Right renal cortex interstitium (tissue), 3 donors: ENCODE measurements at regions not wholly inside any gene's neighbourhood (a gene's known extent, or its start where the extent isn't known, plus 50 kb on each side); places are given as distances from the start of the nearest gene placed in this dataset.

Experiments used
- DNase-seq, 3 donors: peaks; one replicate each; pipeline ENCODE4 v3.0.0-alpha.2; 2013; ENCODE audit warnings: low read depth in 3 of 3, low spot score in 2 of 3

DNA sequence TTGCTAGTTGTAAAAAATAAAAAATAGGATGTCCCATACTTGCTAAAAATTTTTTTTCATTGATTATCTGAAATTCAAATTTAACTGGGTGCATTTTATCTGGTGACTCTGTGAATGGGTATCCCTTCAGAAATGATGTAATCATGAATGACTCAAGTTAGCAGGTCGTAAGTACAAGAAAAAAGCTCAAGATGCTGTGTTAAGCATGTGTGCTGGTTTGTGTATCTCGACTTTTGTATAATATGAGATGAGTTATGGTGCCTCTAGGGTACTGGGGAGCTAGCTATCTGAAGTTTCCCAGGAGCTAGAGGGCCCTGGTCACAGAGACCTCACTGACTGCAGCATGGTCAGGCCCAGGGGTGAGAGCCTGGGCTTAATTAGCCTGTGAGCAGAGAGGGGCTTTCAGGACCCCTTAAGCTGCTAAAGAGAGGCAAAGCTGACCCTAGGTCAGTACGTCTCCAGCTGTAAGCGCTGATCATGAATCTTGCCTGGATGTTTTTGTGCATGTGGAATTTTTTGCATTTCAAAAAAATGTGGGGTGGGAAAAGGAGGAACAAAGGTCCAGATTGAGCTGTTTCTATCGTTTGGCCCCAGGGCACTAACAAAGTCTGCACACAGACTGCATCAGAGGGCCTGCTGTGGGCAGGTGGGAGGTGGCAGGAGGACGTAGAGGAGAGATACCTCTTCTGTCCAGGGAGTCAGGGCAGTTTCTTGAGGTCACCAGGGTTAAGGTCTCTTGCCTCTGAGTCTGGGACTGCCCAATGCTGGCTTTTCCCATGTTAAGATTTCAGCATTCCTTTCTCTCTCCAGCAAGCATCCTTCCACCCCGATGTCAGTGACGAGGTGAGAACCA is 233.2 kb upstream of the TPM1 start:
- no peak for DNase-seq

- DNase-seq: no peak
Measured at GRCh38 chr15:62809968-62810260, 232.6 kb upstream of the TPM1 start.

GRCh38 chr15:62812515-62812835 is 230.1 kb upstream of the TPM1 start:
- DNase-seq: no peak

- DNase-seq: no peak
Measured at GRCh38 chr15:62816342-62817069, 226.0 kb upstream of the TPM1 start.

- no peak for DNase-seq
Measured at GRCh38 chr15:62818691-62819090, 223.9 kb upstream of the TPM1 start.

DNA sequence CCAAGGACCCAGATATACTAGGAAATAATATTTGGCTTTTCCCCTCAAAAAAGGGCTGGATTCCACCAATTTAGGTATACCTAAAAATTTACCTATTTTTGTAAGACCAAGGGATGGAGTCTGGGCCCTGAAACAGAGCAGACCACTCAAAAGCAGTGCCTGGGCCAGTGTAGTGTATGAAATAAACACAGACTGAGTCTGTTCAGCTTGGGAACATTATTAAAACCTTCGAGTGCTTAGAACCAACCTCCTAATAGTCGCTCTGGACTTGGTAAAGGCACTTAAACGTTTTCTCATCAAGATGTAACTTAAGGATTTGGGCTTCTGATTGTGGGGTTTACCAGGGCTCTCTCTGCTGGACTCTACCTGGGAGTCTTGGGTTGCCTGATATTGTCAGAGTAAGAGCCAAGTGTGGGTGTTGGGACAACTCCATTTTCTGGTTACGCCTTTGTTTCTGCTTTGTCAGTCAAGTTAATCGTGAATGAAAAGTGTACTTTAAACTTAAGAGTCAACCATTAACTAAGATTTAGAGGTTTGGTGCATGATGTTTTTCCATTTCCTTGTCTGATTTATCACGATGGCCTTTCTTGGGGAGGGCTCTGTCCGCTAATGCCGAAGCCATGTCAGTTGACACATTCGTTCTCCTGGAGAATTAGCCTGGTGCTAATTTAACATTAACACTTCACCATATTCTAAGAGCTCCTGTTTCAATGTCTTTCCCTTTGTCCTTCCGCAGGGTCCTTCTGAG is 221.0 kb upstream of the TPM1 start:
- peak in 1 of 3 donors; percentile 36 for DNase-seq

DNA sequence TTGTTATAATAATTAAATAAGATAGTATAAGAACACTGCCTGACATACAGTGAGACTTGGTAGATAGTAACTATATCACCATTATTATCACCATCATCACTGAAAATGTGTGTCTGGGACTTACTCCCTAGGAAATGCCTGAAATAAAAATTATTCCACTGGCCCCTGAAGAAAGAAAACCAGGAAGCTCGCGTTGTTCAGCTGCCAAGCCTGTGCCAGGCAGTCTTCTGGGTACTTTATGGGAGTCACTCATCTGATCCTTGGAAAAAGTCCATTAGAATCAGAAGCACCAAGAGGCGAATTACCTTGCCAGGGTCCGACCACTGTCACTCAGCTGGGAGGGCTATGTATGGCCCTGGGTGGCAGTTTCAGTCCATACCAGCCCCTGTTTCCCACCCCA is 220.3 kb upstream of the TPM1 start:
- no peak for DNase-seq

- DNase-seq: no peak
Measured at GRCh38 chr15:62823561-62823960, 219.0 kb upstream of the TPM1 start.

DNA sequence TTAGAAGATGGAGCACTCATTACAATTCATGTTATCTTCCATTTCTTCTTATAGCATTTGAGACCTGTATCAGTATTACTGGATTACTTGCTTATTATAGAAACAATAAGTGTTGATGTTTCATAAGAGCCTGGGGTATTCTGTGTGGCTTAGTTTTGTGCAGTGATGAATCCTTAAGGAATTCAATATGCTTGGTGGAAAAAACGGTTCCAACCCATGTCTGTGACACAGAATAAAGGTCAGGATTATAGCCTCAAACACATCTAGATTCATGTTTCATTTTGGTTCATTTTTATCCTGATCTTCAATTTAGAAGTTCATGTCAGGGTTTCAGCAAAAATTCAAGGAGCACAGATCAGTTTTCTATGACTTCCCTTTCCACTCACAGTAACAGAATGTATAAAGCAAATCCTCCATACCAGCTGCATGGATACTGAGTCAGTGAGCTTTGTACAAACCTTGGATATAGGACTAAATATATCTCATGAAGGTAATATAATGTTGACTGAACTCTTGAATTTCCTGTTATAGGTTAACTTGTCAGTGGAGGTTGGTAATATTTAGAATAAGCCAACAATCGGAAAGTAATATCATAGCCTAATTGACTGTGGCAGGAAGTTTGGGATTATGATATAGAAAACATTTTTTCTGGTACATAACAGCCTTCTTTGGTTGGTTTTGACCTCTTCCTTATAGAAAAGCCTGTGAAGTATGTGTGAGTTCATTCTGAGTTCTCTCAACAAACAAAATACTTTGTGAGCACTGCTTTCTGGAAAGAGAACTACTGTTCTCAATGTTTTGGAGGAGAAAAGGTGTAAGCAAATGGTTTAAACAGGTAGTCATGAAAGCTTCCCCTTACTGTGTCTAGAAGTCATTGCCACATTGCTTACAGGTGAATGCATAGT is 218.2 kb upstream of the TPM1 start:
- DNase-seq: no peak

DNA sequence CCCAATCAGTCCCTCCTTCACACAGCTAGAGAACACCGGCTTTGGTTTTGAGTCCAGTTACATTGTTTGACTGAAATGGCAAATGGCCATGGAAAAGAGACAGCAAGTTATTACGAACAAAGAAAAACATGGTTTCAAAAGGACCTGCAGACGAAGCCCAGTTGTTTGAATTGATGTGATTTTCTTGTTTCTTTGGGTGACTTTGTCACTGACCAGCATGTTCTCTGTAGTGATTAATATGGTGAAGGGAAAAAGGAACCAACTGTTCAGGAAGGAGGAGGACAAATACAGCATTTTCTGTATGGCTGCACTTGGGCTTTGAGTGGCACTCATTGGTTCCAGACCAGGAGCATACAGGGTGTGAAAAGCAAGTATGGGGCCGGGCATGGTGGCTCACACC is 217.4 kb upstream of the TPM1 start:
- no peak for DNase-seq

DNA sequence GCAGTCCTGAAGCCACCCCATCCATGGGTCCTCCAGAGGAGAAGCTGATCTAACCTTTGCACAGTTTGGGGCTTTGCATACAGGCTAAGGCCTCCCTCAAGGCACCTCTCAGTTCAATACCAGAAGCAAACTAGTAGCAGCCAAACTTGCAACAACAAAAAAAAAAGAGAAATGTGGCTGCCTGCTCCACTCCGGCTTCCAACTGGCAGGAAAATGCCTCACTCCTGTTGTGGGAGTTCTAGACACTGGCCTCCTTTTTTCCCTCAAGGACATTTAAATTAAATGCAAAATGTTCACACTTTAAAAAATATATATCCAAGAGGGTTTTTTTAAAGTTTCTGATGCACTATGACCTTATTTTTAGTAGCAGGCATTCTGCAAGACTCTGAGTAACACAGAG is 216.0 kb upstream of the TPM1 start:
- no peak for DNase-seq

GRCh38 chr15:62828364-62828763 is 214.2 kb upstream of the TPM1 start:
- no peak for DNase-seq

DNA sequence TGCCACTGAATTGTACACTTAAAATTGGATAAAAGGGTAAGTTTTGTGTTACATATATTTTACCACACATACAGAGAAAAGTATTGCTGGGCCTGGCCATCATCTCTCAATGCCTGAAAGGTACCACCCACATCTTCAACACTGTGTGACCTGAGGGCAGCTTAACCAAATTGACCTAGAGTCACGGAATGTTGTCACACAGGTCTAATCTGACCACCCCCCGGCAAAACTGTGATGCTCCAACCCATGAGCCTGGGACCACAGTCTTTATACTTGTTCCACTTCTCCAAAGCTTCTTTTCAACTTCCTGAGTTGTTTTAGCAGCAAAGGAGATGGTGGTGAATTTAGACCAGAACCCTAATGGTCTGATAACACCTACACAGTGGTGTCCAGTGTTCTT is 210.3 kb upstream of the TPM1 start:
- no peak for DNase-seq

- no peak for DNase-seq
Measured at GRCh38 chr15:62833646-62834045, 208.9 kb upstream of the TPM1 start.

- no peak for DNase-seq
Measured at GRCh38 chr15:62834686-62835329, 207.7 kb upstream of the TPM1 start.

DNA sequence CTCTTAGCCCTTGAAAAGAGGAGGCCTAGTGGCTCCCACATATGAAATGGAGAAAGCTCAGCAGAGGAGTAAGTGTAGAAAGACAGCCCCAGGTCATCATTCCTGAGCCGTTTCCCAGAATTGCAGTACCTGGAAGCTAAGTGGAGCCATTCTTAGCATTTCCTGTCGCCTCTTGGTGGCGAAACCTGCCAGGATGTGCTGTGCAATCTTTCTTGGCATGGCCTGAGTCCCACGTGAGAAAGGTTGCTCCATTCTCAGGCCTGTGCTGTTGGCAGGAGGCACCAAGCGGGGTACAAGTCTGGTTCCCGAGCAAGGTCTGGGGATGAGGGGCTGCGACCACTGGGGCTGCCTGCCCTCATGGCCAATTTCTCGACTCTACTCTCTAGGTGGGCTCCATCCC is 207.2 kb upstream of the TPM1 start:
- no peak for DNase-seq

- DNase-seq: no peak
Measured at GRCh38 chr15:62835762-62836161, 206.8 kb upstream of the TPM1 start.

GRCh38 chr15:62840526-62841268 is 201.8 kb upstream of the TPM1 start:
- DNase-seq: no peak

DNA sequence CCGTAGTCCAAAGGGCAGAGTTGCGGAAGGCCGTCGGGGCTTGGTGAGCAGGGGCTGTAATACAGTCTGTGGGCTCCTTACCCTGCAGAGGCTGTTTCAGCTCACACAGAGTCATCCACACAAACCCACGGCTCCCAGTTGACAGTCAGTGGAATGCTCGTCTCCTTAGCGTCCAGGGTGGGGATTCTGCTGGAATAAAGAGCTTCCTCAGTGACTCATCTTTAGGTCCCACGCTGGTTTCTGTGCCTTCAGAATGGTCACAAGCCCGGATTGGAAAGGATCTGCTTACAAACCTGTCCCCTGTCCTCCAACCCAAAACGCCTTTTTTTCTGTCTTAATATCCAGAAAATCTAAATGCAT is 201.3 kb upstream of the TPM1 start:
- DNase-seq: no peak
